ENCODE measurements at regions not wholly inside any gene's neighbourhood (a gene's known extent, or its start where the extent isn't known, plus 50 kb on each side); places are given as distances from the start of the nearest gene placed in this dataset.

- Histone ChIP-seq H3K9ac (ENCODE audit: low read length) (no peak overlapping the region), H3K4me1 (ENCODE audit: control insufficient read depth, insufficient read depth, low read length) (no peaks in the 10 kb centered on the region), H3K36me3 (ENCODE audit: control insufficient read depth, insufficient read depth, low read length, severe bottlenecking) (no peaks in the 10 kb centered on the region)
Measured at GRCh38 chr18:40235323-40235722, 1719.7 kb upstream of the PIK3C3 start.

GRCh38 chr18:40233931-40234616 is 1721.0 kb upstream of the PIK3C3 start:
- H3K36me3 ChIP-seq (ENCODE audit: control insufficient read depth, insufficient read depth, low read length, severe bottlenecking) = no peaks in the 10 kb centered on the region
- H3K27me3 ChIP-seq (replicated peaks; ENCODE audit: control insufficient read depth, insufficient read depth, low read length) = no peaks in the 10 kb centered on the region
- no peak overlapping the region for H3K9ac ChIP-seq (ENCODE audit: low read length)
- no peaks in the 10 kb centered on the region for H3K9me3 ChIP-seq (ENCODE audit: control insufficient read depth, low read length)
- no peaks in the 10 kb centered on the region for H3K4me1 ChIP-seq (ENCODE audit: control insufficient read depth, insufficient read depth, low read length)
- DNase-seq (ENCODE audit: low read depth) = no peak
- H3K4me3 ChIP-seq (ENCODE audit: low read length) = no peak overlapping the region

More at GRCh38 chr18:40235323-40235722, 1719.7 kb upstream of the PIK3C3 start:
- DNase-seq (ENCODE audit: low read depth) = no peak
- Histone ChIP-seq H3K9me3 (ENCODE audit: control insufficient read depth, low read length) (no peaks in the 10 kb centered on the region), H3K27me3 (replicated peaks; ENCODE audit: control insufficient read depth, insufficient read depth, low read length) (no peaks in the 10 kb centered on the region), H3K4me3 (ENCODE audit: low read length) (no peak overlapping the region)

GRCh38 chr18:40222776-40223175 is 1732.3 kb upstream of the PIK3C3 start:
- peaks cover 9% of the 10 kb centered on the region for H3K4me1 ChIP-seq (ENCODE audit: control insufficient read depth, insufficient read depth, low read length)
- no peak overlapping the region for H3K4me3 ChIP-seq (ENCODE audit: low read length)
- H3K9me3 ChIP-seq (ENCODE audit: control insufficient read depth, low read length) = no peaks in the 10 kb centered on the region
- H3K36me3 ChIP-seq (ENCODE audit: control insufficient read depth, insufficient read depth, low read length, severe bottlenecking) = no peaks in the 10 kb centered on the region
- H3K9ac ChIP-seq (ENCODE audit: low read length) = no peak overlapping the region
- DNase-seq (ENCODE audit: low read depth) = peak; percentile 52
- no peaks in the 10 kb centered on the region for H3K27me3 ChIP-seq (replicated peaks; ENCODE audit: control insufficient read depth, insufficient read depth, low read length)

GRCh38 chr18:40216856-40217255 is 1738.2 kb upstream of the PIK3C3 start:
- H3K4me1 ChIP-seq (ENCODE audit: control insufficient read depth, insufficient read depth, low read length) = no peaks in the 10 kb centered on the region
- no peak for DNase-seq (ENCODE audit: low read depth)
- H3K27me3 ChIP-seq (replicated peaks; ENCODE audit: control insufficient read depth, insufficient read depth, low read length) = no peaks in the 10 kb centered on the region
- H3K9ac ChIP-seq (ENCODE audit: low read length) = no peak overlapping the region
- no peaks in the 10 kb centered on the region for H3K36me3 ChIP-seq (ENCODE audit: control insufficient read depth, insufficient read depth, low read length, severe bottlenecking)
- no peaks in the 10 kb centered on the region for H3K9me3 ChIP-seq (ENCODE audit: control insufficient read depth, low read length)
- no peak overlapping the region for H3K4me3 ChIP-seq (ENCODE audit: low read length)

- Histone ChIP-seq H3K36me3 (ENCODE audit: control insufficient read depth, insufficient read depth, low read length, severe bottlenecking) (no peaks in the 10 kb centered on the region), H3K9ac (ENCODE audit: low read length) (no peak overlapping the region), H3K27me3 (replicated peaks; ENCODE audit: control insufficient read depth, insufficient read depth, low read length) (no peaks in the 10 kb centered on the region), H3K9me3 (ENCODE audit: control insufficient read depth, low read length) (no peaks in the 10 kb centered on the region), H3K4me3 (ENCODE audit: low read length) (no peak overlapping the region), H3K4me1 (ENCODE audit: control insufficient read depth, insufficient read depth, low read length) (no peaks in the 10 kb centered on the region)
- DNase-seq (ENCODE audit: low read depth) = no peak
Measured at GRCh38 chr18:40215979-40216378, 1739.1 kb upstream of the PIK3C3 start.

- no peak for DNase-seq (ENCODE audit: low read depth)
- Histone ChIP-seq H3K27me3 (replicated peaks; ENCODE audit: control insufficient read depth, insufficient read depth, low read length) (no peaks in the 10 kb centered on the region), H3K9me3 (ENCODE audit: control insufficient read depth, low read length) (no peaks in the 10 kb centered on the region), H3K4me1 (ENCODE audit: control insufficient read depth, insufficient read depth, low read length) (no peaks in the 10 kb centered on the region), H3K9ac (ENCODE audit: low read length) (no peak overlapping the region), H3K4me3 (ENCODE audit: low read length) (no peak overlapping the region), H3K36me3 (ENCODE audit: control insufficient read depth, insufficient read depth, low read length, severe bottlenecking) (no peaks in the 10 kb centered on the region)
Measured at GRCh38 chr18:40210696-40211095, 1744.3 kb upstream of the PIK3C3 start.

GRCh38 chr18:40208958-40209357 is 1746.1 kb upstream of the PIK3C3 start:
- no peaks in the 10 kb centered on the region for H3K27me3 ChIP-seq (replicated peaks; ENCODE audit: control insufficient read depth, insufficient read depth, low read length)
- no peaks in the 10 kb centered on the region for H3K36me3 ChIP-seq (ENCODE audit: control insufficient read depth, insufficient read depth, low read length, severe bottlenecking)
- H3K4me3 ChIP-seq (ENCODE audit: low read length) = no peak overlapping the region
- DNase-seq (ENCODE audit: low read depth) = peak; percentile 1
- no peak overlapping the region for H3K9ac ChIP-seq (ENCODE audit: low read length)
- H3K4me1 ChIP-seq (ENCODE audit: control insufficient read depth, insufficient read depth, low read length) = peaks cover 10% of the 10 kb centered on the region
- no peaks in the 10 kb centered on the region for H3K9me3 ChIP-seq (ENCODE audit: control insufficient read depth, low read length)

GRCh38 chr18:40197711-40198110 is 1757.3 kb upstream of the PIK3C3 start:
- no peaks in the 10 kb centered on the region for H3K36me3 ChIP-seq (ENCODE audit: control insufficient read depth, insufficient read depth, low read length, severe bottlenecking)
- no peaks in the 10 kb centered on the region for H3K4me1 ChIP-seq (ENCODE audit: control insufficient read depth, insufficient read depth, low read length)
- H3K4me3 ChIP-seq (ENCODE audit: low read length) = no peak overlapping the region
- H3K9ac ChIP-seq (ENCODE audit: low read length) = no peak overlapping the region
- no peaks in the 10 kb centered on the region for H3K9me3 ChIP-seq (ENCODE audit: control insufficient read depth, low read length)
- H3K27me3 ChIP-seq (replicated peaks; ENCODE audit: control insufficient read depth, insufficient read depth, low read length) = no peaks in the 10 kb centered on the region
- no peak for DNase-seq (ENCODE audit: low read depth)

GRCh38 chr18:40186677-40187076 is 1768.4 kb upstream of the PIK3C3 start:
- H3K27me3 ChIP-seq (replicated peaks; ENCODE audit: control insufficient read depth, insufficient read depth, low read length) = no peaks in the 10 kb centered on the region
- H3K36me3 ChIP-seq (ENCODE audit: control insufficient read depth, insufficient read depth, low read length, severe bottlenecking) = no peaks in the 10 kb centered on the region
- H3K4me1 ChIP-seq (ENCODE audit: control insufficient read depth, insufficient read depth, low read length) = no peaks in the 10 kb centered on the region
- no peak overlapping the region for H3K9ac ChIP-seq (ENCODE audit: low read length)
- DNase-seq (ENCODE audit: low read depth) = no peak
- H3K9me3 ChIP-seq (ENCODE audit: control insufficient read depth, low read length) = peaks cover 7% of the 10 kb centered on the region
- no peak overlapping the region for H3K4me3 ChIP-seq (ENCODE audit: low read length)

GRCh38 chr18:40179729-40180461 is 1775.1 kb upstream of the PIK3C3 start:
- DNase-seq (ENCODE audit: low read depth) = no peak
- no peak overlapping the region for H3K4me3 ChIP-seq (ENCODE audit: low read length)

GRCh38 chr18:40168026-40168425 is 1787.0 kb upstream of the PIK3C3 start:
- Histone ChIP-seq H3K4me3 (ENCODE audit: low read length) (no peak overlapping the region), H3K4me1 (ENCODE audit: control insufficient read depth, insufficient read depth, low read length) (no peaks in the 10 kb centered on the region), H3K9me3 (ENCODE audit: control insufficient read depth, low read length) (no peaks in the 10 kb centered on the region), H3K36me3 (ENCODE audit: control insufficient read depth, insufficient read depth, low read length, severe bottlenecking) (no peaks in the 10 kb centered on the region), H3K9ac (ENCODE audit: low read length) (no peak overlapping the region), H3K27me3 (replicated peaks; ENCODE audit: control insufficient read depth, insufficient read depth, low read length) (no peaks in the 10 kb centered on the region)
- no peak for DNase-seq (ENCODE audit: low read depth)

More at GRCh38 chr18:40179729-40180461, 1775.1 kb upstream of the PIK3C3 start:
- Histone ChIP-seq H3K9me3 (ENCODE audit: control insufficient read depth, low read length) (peaks cover 10% of the 10 kb centered on the region), H3K4me1 (ENCODE audit: control insufficient read depth, insufficient read depth, low read length) (no peaks in the 10 kb centered on the region), H3K27me3 (replicated peaks; ENCODE audit: control insufficient read depth, insufficient read depth, low read length) (no peaks in the 10 kb centered on the region), H3K36me3 (ENCODE audit: control insufficient read depth, insufficient read depth, low read length, severe bottlenecking) (no peaks in the 10 kb centered on the region), H3K9ac (ENCODE audit: low read length) (no peak overlapping the region)
